SJSA1 (cell line): ENCODE measurements at regions not wholly inside any gene's neighbourhood (a gene's known extent, or its start where the extent isn't known, plus 50 kb on each side); places are given as distances from the start of the nearest gene placed in this dataset.

Experiments
- DNase-seq, 2 experiments: peaks; one replicate each; pipeline ENCODE4 v3.0.0-alpha.2; 2015 to 2020; ENCODE audit warnings: low spot score in 2 of 2, low read depth in 1 of 2
- H3K27ac ChIP-seq: fragments of 250-450 bp; sonication (Bioruptor Pico); 2 replicates; pipeline ENCODE4 v1.5.1; 2020; ENCODE audit warnings: mild to moderate bottlenecking, moderate library complexity
- H3K27me3 ChIP-seq: fragments of 250-450 bp; sonication (Bioruptor Pico); replicated peaks from 2 replicates; pipeline ENCODE4 v1.5.1; 2020; ENCODE audit warnings: mild to moderate bottlenecking, moderate library complexity
- H3K36me3 ChIP-seq: fragments of 250-450 bp; sonication (Bioruptor Pico); 2 replicates; pipeline ENCODE4 v1.5.1; 2020; ENCODE audit warnings: mild to moderate bottlenecking
- H3K4me1 ChIP-seq: fragments of 250-450 bp; sonication (Bioruptor Pico); replicated peaks from 2 replicates; pipeline ENCODE4 v1.6.1; 2021; ENCODE audit warnings: mild to moderate bottlenecking
- H3K4me3 ChIP-seq: fragments of 250-450 bp; sonication (Bioruptor Pico); 2 replicates; pipeline ENCODE4 v1.5.1; 2020; ENCODE audit warnings: mild to moderate bottlenecking
- H3K9me3 ChIP-seq: fragments of 250-450 bp; sonication (Bioruptor Pico); replicated peaks from 2 replicates; pipeline ENCODE4 v1.5.1; 2020; ENCODE audit warnings: mild to moderate bottlenecking

DNA sequence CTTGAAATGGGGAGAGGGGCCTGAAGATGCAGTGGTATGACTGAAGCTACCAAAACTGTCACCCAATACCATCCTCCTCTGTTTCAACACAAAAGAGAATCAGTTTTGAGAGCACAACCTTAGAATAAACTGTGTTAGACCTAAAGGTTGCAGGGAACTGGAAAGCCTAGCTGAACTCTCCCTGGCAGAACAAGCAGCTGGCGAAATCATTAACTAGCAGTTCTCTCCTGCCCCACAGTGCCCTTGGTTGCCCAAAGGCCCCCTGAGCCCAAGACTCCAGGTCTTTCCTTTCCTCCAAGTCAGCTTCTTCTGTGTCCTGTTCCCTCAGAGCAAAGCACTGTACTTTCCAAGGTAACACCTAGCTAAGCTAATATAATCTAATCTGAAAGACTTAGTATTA, 135.4 kb upstream of the SLC30A5 start:
- no peak for DNase-seq

DNA sequence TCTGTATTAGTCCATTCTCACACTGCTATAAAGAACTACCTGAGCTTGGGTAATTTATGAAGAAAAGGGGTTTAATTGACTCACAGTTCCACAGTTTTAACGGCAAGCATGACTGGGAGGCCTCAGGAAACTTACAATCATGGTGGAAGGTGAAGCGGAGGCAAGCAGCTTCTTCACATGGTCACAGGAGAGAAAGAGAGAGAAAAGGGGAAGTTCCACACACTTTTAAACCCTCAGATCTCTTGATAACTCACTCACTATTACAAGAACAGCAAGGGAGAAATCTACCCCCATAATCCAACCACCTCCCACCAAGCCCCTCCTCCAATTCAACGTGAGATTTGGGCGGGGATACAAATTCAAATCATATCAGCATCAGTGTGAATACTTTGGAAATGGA, 133.4 kb upstream of the SLC30A5 start:
- H3K27ac ChIP-seq = no peak overlapping the region
- DNase-seq = no peak
- no peaks in the 10 kb centered on the region for H3K4me1 ChIP-seq

More for the DNA sequence above, 135.4 kb upstream of the SLC30A5 start:
- Histone ChIP-seq H3K9me3 (no peaks in the 10 kb centered on the region), H3K27ac (no peak overlapping the region), H3K4me3 (no peak overlapping the region), H3K27me3 (no peaks in the 10 kb centered on the region), H3K36me3 (no peaks in the 10 kb centered on the region), H3K4me1 (no peaks in the 10 kb centered on the region)

DNA sequence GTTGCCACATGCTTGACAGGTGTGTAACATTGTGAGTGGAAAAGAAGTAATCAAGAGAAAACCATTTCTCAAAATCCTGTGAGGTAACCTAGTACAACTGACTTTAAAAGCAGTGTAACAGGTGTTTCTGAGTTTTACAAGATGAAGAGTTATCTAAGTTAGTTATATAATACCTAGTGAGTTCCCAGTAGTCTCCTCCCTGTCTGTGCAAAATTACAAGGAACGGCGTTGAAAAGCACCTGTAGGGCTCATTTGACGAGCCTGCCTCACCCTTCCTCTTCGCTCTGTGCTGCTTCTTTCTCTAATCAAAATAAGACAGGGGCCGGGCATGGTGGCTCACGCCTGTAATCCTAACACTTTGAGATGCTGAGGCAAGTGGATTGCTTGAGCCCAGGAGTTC, 132.9 kb upstream of the SLC30A5 start:
- Histone ChIP-seq H3K27ac (no peak overlapping the region), H3K36me3 (no peaks in the 10 kb centered on the region), H3K4me3 (no peak overlapping the region), H3K4me1 (no peaks in the 10 kb centered on the region), H3K27me3 (no peaks in the 10 kb centered on the region), H3K9me3 (no peaks in the 10 kb centered on the region)
- no peak for DNase-seq

More for the DNA sequence above, 133.4 kb upstream of the SLC30A5 start:
- no peak overlapping the region for H3K4me3 ChIP-seq
- H3K9me3 ChIP-seq = no peaks in the 10 kb centered on the region
- H3K27me3 ChIP-seq = no peaks in the 10 kb centered on the region
- no peaks in the 10 kb centered on the region for H3K36me3 ChIP-seq

- H3K9me3 ChIP-seq = no peaks in the 10 kb centered on the region
- H3K4me3 ChIP-seq = no peak overlapping the region
- no peak for DNase-seq
- no peak overlapping the region for H3K27ac ChIP-seq
- no peaks in the 10 kb centered on the region for H3K4me1 ChIP-seq
- no peaks in the 10 kb centered on the region for H3K36me3 ChIP-seq
- no peaks in the 10 kb centered on the region for H3K27me3 ChIP-seq
These were observed 132.1 kb upstream of the SLC30A5 start for GRCh38 chr5:68961762-68962161.

DNA sequence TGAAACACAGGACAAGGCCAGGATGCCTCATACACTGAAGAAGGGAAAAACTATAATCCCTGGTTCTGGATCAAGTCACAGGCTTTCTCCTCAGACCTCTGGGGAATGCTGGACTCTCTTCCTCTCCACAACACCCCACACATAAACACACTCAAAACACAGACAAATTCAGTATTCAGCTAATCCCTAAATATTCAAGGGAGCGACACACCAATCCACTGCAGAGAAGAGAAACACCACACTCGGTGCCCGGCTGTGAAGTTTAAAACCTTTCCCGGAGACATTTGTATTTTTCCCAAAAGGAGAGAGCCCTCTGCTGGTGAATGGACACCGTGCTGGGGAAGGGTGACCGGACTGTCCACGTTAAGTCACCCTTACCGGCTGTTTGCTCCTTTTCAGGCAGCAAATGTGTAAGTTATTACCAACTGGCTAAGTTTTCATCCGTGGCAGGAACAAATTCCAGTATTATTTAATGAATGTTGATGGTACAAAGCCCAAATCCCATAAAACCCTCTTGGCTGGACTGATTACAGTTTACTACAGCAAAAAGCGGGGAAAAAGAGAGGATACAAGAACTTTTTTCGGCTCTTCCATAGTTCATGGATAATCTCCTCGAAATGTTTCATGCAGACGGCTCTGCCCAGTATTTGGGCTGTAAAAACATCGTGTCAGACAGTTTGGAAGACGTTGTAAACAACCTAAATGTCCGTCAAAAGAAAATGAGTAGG, 130.9 kb upstream of the SLC30A5 start:
- no peaks in the 10 kb centered on the region for H3K4me1 ChIP-seq
- H3K27me3 ChIP-seq = no peaks in the 10 kb centered on the region
- H3K27ac ChIP-seq = no peak overlapping the region
- no peaks in the 10 kb centered on the region for H3K9me3 ChIP-seq
- no peak overlapping the region for H3K4me3 ChIP-seq
- H3K36me3 ChIP-seq = no peaks in the 10 kb centered on the region
- peak; percentile 42 to 46 for DNase-seq

DNA sequence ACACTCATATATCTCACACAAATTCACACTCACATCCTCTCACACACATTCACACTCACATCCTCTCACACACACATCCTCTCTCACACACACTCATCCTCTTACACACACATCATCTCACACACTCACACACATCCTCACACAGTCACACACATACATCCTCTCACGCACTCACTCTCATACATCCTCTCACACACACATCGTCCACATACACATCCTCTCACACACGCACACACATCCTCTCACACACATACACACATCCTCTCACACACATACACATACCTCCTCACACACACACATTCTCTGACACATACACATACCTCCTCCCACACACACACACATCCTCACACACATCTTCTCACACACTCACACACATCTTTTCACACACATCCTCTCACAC, 129.1 kb upstream of the SLC30A5 start:
- Histone ChIP-seq H3K27me3 (no peaks in the 10 kb centered on the region), H3K9me3 (no peaks in the 10 kb centered on the region), H3K27ac (no peak overlapping the region), H3K4me1 (no peaks in the 10 kb centered on the region), H3K36me3 (no peaks in the 10 kb centered on the region), H3K4me3 (no peak overlapping the region)
- no peak for DNase-seq

- Histone ChIP-seq H3K36me3 (no peaks in the 10 kb centered on the region), H3K4me3 (no peak overlapping the region), H3K9me3 (no peaks in the 10 kb centered on the region), H3K27ac (no peak overlapping the region), H3K4me1 (no peaks in the 10 kb centered on the region), H3K27me3 (no peaks in the 10 kb centered on the region)
- DNase-seq = no peak
These were observed 127.9 kb upstream of the SLC30A5 start for GRCh38 chr5:68965926-68966325.

GRCh38 chr5:68966596-68966995, 127.2 kb upstream of the SLC30A5 start:
- peaks cover 5% of the 10 kb centered on the region for H3K27me3 ChIP-seq
- H3K27ac ChIP-seq = no peak overlapping the region
- H3K4me3 ChIP-seq = no peak overlapping the region
- H3K9me3 ChIP-seq = no peaks in the 10 kb centered on the region
- no peaks in the 10 kb centered on the region for H3K36me3 ChIP-seq
- H3K4me1 ChIP-seq = no peaks in the 10 kb centered on the region
- no peak for DNase-seq

- H3K9me3 ChIP-seq = no peaks in the 10 kb centered on the region
- H3K4me1 ChIP-seq = no peaks in the 10 kb centered on the region
- H3K27ac ChIP-seq = no peak overlapping the region
- no peak for DNase-seq
- H3K4me3 ChIP-seq = no peak overlapping the region
- no peaks in the 10 kb centered on the region for H3K36me3 ChIP-seq
- peaks cover 11% of the 10 kb centered on the region for H3K27me3 ChIP-seq
These were observed 125.4 kb upstream of the SLC30A5 start for GRCh38 chr5:68968429-68968828.

GRCh38 chr5:68970617-68971016, 123.2 kb upstream of the SLC30A5 start:
- Histone ChIP-seq H3K4me3 (no peak overlapping the region), H3K4me1 (no peaks in the 10 kb centered on the region), H3K36me3 (no peaks in the 10 kb centered on the region), H3K27me3 (peaks cover 11% of the 10 kb centered on the region), H3K9me3 (no peaks in the 10 kb centered on the region), H3K27ac (no peak overlapping the region)
- no peak for DNase-seq

DNA sequence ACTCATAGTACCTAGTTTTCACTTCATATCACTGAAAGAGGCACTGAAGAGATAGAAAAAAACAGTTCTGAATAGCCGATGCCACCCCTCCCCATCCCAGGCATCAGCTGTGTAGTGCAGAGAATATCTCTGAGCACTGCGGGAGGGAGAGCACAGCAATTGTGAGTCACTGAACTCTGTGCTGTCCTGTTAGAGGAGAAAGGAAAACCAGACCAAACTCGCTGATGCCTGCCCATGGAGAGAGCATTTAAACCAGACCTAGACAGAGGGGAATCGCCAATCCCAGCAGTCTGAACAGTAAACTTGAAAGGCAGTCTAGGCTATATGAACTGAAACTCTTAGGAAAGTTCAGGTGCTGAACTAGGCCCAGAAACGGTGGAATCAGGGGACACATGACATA, 120.1 kb upstream of the SLC30A5 start:
- H3K9me3 ChIP-seq = no peaks in the 10 kb centered on the region
- no peak overlapping the region for H3K27ac ChIP-seq
- no peak overlapping the region for H3K4me3 ChIP-seq
- H3K36me3 ChIP-seq = no peaks in the 10 kb centered on the region
- no peak for DNase-seq
- H3K27me3 ChIP-seq = peaks cover 11% of the 10 kb centered on the region
- no peaks in the 10 kb centered on the region for H3K4me1 ChIP-seq

DNA sequence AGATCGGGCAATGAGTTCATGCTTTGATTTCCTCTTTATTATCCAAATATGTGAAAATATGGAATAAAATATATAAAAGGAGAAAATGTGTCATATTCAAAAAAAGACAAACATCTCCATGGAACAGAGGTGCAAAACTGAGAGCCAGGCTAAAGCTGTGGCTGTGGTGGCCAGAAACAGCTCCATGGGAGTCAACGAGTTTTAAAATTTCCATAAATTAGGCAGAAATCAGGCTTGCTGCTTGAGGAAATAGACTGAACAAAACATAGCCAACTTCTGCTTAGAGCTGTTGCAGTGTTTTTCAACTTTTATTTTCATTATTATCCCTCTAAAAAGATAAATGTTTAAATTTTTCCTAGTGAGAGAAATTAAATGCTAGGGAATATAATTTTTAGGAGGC, 110.8 kb upstream of the SLC30A5 start:
- Histone ChIP-seq H3K9me3 (no peaks in the 10 kb centered on the region), H3K27ac (no peak overlapping the region), H3K4me3 (no peak overlapping the region), H3K36me3 (no peaks in the 10 kb centered on the region), H3K27me3 (no peaks in the 10 kb centered on the region), H3K4me1 (no peaks in the 10 kb centered on the region)
- no peak for DNase-seq

- H3K4me1 ChIP-seq = no peaks in the 10 kb centered on the region
These were observed 109.9 kb upstream of the SLC30A5 start for GRCh38 chr5:68983959-68984358.

GRCh38 chr5:68991279-68992084, 102.3 kb upstream of the SLC30A5 start:
- H3K27ac ChIP-seq = no peak overlapping the region
- H3K4me1 ChIP-seq = no peaks in the 10 kb centered on the region
- no peak overlapping the region for H3K4me3 ChIP-seq
- H3K36me3 ChIP-seq = no peaks in the 10 kb centered on the region
- H3K27me3 ChIP-seq = no peaks in the 10 kb centered on the region; the same call in 1 of the 2 replicates
- no peak for DNase-seq
- H3K9me3 ChIP-seq = no peaks in the 10 kb centered on the region

More at GRCh38 chr5:68983959-68984358, 109.9 kb upstream of the SLC30A5 start:
- DNase-seq = no peak
- Histone ChIP-seq H3K36me3 (no peaks in the 10 kb centered on the region), H3K27ac (no peak overlapping the region), H3K27me3 (no peaks in the 10 kb centered on the region; the same call in 1 of the 2 replicates), H3K4me3 (no peak overlapping the region), H3K9me3 (no peaks in the 10 kb centered on the region)
